Erythroblast (primary cell): ENCODE measurements at regions not wholly inside any gene's neighbourhood (a gene's known extent, or its start where the extent isn't known, plus 50 kb on each side); places are given as distances from the start of the nearest gene placed in this dataset.

ENCODE experiments used
- GATA1 ChIP-seq: IDR thresholded peaks from 2 replicates; pipeline ENCODE4 v1.6.1; 2011; ENCODE audit warnings: low read depth, mild to moderate bottlenecking, control low read depth, low read length, moderate library complexity
- POLR2A ChIP-seq: IDR thresholded peaks from 2 replicates; pipeline ENCODE4 v1.6.1; 2011; ENCODE audit warnings: mild to moderate bottlenecking, low read length

- TF ChIP-seq POLR2A = no peak
- no peak for TF ChIP-seq GATA1
These were observed 367.2 kb downstream of the MTX2 start for GRCh38 chr2:176636401-176636800.
